HG03139 (cell line): ENCODE measurements at regions not wholly inside any gene's neighbourhood (a gene's known extent, or its start where the extent isn't known, plus 50 kb on each side); places are given as distances from the start of the nearest gene placed in this dataset.
A peak's percentile ranks its signal among the peaks of the same experiment; 100 is the strongest.

Experiments
- ATAC-seq: cut with Tn5 transposase; IDR thresholded peaks from one replicate; pipeline ENCODE4 v1.9.1; 2021; ENCODE audit not compliant: unreplicated experiment

DNA sequence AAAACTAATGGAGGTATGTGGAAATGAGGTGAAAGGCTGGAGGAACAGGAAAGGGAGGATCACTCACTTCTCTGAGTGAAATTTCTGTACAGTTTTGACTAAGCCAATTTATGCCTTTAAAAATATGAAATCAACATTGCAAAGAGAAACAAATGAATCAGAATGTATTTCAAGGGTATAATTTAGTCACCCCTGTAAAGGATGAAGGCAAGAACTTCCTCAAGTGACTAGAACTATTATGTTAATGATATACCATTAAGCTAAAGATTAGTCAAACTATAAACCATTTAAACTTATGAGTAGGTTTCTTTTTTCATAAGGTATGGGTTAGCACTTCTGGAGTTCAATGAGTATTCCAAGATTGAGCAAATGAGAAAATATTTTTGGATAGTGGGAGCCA lies 184.5 kb upstream of the CHORDC1 start:
- ATAC-seq = peak; percentile 61

DNA sequence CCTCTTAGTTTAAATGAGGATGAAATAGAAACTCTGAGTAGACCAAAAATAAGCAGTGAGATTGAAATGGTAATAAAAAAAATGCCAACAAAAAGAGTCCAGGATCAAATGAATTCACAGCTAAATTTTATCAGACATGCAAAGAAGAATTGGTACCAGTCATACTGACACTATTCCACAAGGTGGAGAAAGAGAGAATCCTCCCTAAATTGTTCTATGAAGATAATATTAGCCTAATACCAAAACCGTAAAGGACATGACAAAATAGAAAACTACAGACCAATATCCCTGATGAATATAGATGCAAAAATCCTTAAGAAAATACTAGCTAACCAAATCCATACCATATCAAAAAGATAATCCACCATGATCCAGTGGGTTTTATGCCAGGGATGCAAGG lies 169.8 kb upstream of the CHORDC1 start:
- no peak for ATAC-seq

DNA sequence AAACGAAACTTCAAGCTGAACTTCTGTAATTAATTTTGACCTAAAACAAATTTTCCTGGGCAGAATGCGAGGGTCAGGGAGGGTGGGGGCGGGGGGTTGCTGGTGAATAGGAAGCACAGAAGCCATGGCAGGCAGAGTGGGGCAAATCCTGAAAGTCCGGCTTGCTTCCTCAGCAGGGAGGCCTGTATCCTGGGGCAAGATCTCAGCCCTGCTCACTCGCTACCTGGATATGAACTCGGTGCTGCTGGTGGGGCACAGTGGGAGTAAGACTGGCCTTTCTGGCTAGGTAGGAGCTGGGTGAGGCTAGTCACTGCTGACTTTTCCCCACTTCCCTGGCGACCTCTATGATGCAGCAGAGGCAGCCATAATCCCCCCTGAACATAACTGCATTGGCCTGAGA lies 168.9 kb upstream of the CHORDC1 start:
- ATAC-seq = no peak

DNA sequence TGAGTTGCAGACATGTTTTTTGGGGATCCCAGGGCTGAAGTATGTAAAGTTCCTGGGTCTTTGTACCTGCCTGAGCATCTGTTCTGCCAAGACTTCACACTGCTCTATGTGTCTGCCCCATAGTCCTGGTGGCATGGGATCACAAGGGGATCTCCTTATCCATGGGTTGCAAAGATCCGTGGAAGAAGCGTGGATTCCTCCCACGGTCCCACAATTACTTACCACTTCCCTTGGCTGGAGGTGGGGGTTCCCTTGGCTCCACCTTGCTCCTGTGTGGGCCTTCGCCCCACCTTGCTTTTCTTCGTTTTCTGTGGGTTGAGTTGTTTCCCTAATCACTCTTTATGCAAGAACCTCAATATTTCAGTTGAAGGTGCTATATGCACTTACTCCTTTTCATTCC lies 157.4 kb upstream of the CHORDC1 start:
- ATAC-seq = no peak

DNA sequence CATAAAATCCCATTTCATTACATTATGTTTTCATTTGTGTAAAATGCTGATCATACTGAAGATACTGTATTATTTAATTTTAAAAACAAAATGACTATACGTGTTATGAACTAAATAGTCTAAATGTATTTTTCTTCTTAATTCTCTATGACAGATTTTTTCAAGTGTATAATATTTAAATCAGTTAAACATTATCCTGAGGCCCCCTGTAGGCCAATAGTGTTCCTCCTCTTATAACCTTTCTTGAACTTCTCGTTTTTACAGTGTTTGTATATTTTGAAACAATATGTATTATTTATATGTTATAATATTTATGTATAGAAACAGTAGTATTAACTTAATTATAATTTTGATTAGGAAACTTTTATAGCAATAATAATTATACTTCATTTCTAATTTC lies 151.1 kb upstream of the CHORDC1 start:
- ATAC-seq = no peak

DNA sequence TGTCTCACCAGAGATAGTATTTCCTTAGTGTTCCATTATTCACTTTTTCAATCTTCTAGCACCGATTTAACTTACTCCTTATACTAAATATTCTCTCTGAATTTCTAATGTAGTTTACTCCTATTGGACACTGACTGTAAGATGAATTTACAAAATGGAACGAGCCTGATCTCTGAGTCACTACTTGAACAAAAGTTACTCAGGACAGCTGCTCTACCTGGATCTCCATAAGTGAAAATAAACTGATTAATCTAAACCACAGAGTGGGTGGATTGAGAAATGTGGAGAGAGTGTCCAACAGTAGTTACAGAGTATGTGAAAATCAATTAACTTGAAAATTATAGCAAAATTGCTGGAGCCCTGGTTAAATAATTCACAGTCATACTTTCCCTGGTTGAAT lies 141.7 kb upstream of the CHORDC1 start:
- no peak for ATAC-seq

DNA sequence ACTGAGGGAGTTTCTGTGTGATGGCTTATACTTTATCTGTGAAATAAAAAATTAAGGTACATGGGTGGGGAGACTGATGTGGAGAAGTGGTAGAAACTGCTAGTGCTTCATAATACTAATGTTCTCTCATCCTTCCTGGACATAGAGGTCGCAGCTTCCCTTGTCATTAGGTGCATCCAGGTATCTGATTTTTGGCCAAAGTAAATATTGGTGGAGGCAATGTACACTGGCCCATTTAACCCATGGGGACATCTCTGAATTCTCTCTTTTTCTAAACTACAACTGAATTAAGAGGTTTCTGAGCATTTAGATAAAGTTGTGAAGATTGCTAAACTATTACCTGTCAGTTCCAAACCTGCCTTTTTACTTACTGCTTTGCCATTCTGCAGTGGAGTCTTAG lies 140.9 kb upstream of the CHORDC1 start:
- ATAC-seq = no peak

DNA sequence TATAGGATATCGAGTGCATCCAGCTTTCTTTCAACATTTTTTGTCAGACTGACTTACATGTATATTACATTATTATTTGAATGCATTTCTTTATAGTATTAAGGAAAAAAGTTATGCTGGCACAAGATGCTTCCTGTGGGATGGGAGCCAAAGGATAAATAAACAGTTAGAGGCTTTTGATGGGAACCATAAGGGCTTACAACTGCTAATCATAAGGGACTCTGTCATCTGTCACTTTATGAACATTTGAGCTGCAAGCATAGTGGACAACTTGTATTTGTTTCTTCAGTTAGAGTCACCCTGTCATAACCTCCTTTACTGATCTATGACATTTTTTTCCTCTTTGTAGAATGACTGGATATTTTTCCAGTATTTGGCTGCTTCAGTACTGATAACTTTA lies 132.4 kb upstream of the CHORDC1 start:
- no peak for ATAC-seq

DNA sequence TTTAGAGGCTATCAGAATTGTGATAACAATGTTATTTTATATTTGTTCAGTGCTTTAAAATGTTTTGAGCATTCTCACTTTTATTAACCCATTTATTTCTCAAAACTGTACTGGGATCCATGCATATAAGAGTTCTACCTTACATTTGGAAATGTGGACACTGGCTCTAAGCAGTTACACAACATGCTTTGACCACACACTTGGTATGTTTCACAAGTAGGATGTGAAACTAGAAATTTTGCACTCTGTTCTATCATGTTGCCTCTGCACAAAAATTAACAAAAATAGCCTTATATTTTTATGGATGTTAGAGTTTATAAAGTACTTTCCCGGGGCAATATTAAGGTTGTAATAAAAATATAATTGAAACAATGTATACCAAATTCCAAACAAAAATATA lies 126.9 kb upstream of the CHORDC1 start:
- ATAC-seq = no peak

DNA sequence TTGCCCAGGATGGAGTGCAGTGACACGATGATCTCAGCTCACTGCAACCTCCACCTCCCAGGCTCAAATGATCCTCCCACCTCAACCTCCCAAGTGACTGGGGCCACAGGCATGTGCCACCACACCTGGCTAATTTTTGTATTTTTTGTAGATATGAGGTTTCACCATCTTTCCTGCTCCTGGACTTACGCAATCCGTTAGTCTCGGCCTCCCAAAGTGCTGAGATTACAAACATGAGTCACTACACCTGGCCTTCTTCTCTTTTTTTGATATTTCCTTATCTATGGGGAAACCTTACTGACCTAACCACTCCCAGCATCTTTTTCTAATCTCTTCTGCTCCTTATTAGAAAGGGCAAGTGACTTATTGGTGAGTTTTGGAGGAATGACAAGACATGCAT lies 121.7 kb upstream of the CHORDC1 start:
- no peak for ATAC-seq

DNA sequence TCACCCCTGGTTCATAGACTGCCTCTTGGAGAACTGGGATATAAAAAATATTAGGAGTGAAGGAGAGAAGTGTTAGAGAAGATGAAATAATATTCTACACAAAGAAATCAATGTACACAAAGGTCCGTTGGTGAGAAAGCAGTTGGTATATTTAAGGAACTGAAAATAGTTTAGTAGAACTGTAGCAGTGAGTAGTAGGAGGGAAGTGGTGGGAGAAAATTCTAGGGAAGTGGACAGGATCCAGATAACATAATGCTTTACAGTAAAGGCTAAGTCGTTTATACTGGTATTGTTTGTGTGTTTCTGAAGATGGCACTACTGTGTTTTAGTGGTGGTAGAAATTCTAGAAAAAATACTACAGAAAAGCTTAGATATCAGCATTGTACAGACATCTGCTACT lies 120.8 kb upstream of the CHORDC1 start:
- no peak for ATAC-seq

DNA sequence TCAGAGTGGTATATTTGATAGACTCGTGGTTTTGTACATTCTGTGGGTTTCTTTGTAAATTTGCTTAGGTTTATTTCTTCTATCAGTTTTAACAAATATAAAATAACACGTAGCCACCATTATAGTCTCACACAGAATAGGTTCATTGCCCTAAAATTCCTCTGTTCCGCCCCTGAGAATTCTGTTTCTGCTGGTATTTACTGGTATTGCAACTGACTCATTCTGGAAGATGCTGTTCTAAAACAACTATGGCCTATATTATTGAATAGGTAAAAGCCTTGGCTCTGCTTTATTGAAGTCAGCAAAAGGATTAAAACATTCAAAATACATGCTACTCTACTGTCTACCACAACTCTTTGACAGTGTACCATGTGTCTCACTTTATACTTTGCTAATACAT lies 119.1 kb upstream of the CHORDC1 start:
- no peak for ATAC-seq

DNA sequence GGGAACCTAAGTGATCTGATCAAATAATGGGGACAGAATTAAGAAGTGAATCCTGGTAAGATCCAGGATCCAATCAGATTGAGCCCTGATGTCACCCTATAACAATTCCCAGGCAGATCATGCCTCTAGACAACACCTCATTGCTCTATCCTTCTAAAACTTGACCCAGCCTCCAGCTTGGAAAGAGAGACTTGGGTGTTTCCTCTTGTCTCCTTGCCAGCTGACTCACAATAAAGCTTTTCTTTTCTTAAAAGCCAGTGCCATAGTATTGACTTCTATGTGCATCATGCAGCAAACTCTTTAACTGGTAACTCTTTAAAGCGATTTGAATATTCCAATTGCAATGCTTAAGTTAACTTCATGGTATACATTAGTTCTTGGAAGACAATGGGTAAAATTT lies 109.6 kb upstream of the CHORDC1 start:
- ATAC-seq = no peak

DNA sequence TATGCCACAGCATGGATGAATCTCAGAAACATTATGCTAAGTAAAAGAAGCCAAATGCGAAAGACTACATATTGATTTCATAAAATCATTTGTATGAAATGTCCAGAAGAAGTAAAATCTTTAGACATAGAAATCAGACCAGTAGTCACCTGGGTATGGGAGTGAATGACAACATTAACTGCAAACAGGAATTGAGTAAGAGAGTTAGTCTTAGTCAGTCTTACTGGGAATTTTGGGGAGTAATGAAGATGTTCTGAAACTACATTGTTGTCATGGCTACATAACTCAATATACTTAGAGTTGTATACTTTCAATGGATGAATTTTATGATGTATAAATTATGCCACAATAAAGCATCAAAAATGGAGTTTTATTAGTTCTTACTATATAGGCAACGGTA lies 107.8 kb upstream of the CHORDC1 start:
- ATAC-seq = no peak

DNA sequence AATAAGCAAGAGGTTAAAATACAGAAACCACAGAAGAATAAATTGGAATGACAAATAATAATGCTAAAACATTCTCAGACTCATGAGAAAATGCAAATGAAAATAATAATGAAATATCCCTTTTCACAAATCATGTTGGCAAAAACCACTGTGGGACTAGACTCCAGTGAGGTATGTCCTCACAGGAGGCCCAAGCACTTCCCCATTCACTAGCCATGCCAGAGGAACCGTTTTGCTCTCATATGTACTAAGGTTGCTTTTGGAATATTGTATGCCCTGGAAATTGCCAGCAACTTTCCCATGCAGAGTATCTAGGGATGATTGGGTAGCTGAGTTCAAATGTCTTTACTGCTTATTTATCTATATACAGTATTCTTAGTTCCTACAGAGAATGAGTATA lies 106.2 kb upstream of the CHORDC1 start:
- no peak for ATAC-seq

DNA sequence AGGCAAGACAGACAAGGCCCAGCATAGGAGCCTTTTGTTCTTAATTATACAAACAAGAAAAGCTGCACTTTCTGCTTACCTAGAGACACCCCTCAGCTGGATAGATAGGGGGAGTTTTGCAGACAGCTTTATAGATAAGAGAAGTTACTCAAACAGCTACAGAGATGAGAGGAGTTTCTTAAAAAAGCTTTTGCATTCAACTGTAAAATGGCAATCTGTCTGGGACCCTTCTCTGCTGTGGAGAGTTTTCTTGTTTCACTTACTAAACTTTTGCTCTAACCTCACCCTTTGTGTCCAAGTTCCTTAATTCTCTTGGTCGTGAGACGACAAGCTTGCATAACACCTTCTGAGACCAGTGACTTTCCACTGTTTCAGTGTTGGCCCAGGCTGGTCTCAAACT lies 103.8 kb upstream of the CHORDC1 start:
- ATAC-seq = no peak

DNA sequence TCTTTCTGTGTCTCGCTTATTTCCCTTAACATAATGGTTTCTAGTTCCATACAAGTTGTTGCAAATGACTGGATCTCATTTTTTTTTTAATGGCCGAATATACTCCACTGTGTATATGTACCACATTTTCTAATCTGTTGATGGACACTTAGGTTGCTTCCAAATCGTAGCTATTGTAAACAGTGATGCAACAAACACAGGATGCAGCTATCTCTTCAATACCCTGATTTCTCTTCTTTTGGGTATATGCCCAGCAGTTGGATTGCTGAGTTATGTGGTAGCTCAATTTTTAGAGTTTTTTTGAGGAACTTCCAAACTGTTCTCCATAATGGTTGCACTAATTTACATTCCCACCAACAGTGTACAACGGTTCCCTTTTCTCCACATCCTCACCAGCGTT lies 100.4 kb upstream of the CHORDC1 start:
- no peak for ATAC-seq

DNA sequence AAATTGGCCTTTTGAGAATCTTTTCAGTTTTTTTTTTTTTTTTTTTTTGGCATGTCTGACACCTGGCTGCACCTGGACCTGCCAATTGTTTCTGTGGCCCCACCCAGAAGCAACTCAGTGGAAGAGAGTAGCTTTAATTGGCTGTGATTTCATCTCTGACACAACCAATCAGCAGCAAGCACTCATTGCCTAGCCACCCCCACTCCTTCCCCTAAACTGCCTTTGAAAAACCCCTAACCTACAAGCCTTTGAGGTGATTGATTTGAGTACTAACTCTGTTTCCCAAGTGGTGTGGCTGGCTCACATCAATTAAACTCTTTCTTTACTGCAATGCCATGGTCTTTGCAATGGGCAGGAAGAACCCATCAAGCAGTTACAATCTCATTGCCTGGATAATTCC lies 98.2 kb upstream of the CHORDC1 start:
- ATAC-seq = no peak

DNA sequence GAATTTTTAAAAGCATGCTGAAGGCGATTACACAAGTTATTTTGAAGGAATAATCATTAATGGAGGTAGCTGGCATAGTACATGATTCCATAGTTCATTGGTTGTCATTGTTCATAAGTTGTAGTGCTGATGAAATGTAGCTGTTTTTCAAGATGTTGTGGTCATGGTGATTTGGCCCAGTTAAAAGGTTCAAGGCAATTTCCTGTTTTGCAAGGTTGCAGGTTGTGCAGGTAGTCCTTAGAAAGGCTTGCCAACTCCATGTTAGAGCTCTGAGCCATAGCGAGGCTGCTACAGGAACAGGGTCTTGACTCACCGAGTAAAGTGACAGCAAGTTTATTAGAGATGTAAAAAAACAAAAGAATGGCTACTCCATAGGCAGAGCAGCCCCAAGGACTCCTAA lies 95.8 kb upstream of the CHORDC1 start:
- no peak for ATAC-seq

DNA sequence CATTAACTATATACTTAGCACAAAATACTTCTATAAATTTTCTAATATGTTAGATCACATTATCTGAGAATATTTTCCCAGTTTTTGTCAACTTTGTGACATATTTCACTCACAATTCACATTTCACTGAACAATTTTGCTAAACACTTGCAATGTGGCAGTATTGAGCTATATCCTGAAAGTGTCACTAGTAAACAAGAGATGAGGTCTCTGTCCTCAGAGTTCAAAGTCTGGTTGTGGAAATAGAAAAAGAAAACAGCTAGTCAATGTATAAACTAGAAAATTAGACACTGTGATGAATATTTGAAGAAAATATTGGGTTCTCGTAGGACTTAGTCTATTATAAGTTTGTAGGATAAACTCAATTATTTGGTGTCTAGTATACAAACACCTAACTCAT lies 87.4 kb upstream of the CHORDC1 start:
- no peak for ATAC-seq

DNA sequence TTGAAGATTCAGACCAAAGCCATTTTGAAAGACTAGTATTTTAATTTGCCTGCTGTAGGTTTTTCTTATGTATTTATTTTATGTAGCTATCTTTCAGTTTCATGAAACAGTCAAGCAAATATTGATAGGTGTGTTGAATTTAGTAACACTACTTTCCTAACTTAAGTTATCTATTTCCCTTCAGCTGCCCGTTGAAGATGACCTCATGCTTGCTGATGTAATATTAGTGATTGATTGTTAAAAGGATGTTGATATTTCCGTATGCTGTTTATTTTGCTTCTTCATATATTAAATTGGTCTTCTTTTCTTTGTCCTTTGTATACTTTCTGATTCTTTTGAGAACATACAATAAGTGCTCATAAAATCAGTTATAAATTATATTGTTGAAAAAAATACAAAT lies 86.8 kb upstream of the CHORDC1 start:
- no peak for ATAC-seq

DNA sequence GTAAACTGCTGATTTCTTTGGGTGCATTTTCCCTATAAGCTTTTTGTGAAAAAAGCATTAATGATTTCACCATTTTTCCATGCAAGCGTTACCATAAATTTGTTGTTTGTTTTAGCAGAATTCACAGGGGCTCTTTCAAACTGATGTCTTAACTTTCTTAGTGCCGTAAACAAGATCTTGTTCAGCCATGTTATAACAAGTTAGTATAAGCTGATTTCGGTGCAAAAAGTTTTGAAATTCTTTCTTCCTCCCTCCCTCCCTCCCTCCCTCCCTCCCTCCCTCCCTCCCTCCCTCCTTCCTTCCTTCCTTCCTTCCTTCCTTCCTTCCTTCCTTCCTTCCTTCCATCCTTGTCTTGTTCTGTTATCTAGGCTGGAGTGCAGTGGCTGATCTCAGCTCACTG lies 71.7 kb upstream of the CHORDC1 start:
- ATAC-seq = no peak

DNA sequence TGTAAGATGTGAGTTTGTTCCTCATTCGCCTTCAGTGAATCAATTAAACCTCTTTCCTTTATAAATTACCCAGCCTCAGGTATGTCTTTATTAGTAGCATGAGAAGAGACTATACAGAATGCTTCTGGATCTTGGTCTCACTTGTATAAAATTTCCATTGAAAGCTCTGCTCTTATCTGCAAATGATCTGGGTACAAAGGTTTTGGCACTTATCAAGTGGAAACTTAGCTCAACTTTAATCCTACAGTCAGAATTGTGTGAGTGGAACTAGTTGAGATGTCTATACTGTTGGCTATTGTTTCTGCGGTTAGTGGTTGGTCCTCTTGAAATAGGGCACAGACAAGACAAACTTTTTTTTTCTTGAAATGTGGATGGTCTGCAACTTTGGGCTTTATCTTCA lies 71.2 kb upstream of the CHORDC1 start:
- no peak for ATAC-seq

DNA sequence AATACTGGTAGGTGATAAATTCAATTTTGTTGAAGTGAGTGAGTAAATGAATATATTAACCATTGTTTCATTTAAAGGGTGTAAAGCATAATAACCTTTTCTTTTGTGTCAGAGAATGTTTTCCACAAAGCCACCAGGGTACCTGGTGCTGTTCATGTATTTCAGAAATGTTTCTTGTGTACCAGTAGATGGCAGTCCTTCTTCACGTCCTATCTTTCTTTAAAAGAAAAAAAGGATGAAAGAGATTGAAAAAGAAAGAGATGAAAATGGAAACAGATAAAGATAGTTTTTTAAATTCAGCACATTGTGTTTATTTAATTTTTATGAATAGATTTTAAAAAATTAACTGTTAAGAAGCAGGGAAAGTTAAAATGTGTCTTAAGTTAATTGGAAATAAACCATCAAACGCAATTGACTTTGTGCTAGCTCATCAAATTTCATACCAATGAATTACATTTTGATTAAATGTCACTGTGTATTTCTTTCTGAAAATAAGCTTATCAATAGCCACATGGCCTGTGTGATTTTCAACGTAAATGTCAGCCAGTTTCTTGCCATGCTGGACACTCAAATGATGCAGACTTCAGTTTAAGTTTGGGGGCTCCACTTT lies 65.5 kb upstream of the CHORDC1 start:
- no peak for ATAC-seq
